ENCODE measurements at regions not wholly inside any gene's neighbourhood (a gene's known extent, or its start where the extent isn't known, plus 50 kb on each side); places are given as distances from the start of the nearest gene placed in this dataset.

DNA sequence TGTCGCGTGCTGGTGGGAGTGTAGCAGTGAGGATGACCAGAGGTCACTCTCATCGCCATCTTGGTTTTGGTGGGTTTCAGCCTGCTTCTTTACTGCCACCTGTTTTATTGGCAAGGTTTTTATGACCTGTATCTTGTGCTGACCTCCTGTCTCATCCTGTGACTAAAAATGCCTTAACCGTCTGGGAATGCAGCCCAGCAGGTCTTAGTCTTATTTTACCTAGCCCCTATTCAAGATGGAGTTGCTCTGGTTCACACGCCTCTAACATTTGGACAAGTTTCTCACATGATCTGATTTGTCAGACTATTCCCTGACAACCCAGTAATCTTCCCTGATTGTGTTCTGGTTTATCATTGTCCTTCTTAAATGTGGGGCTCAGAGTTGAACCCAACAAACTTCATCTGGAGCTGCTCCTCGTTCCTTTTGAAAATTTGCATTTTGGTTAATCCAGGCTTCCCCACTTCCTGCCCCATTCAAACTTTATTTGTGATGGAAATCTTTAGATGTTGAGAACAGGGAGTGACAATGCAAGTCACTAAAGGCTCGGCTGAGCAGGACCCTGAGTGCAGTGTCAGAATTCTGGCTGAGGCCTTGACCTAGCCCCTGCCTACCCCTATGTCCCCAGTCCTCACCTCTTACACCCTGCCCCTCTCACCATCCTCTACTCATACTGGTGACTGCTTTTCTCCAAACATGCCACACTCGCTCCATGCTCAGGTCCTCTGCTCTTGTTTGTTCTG lies 226.8 kb downstream of the STIM2 start:
- no peak for FAIRE-seq
- Mint-ChIP-seq H3K36me3 (ENCODE audit: low read depth, unreplicated experiment) (no peaks in the 10 kb centered on the region), H3K27ac (ENCODE audit: unreplicated experiment) (no peak overlapping the region), H3K4me1 (ENCODE audit: low read depth, unreplicated experiment) (peaks cover 22% of the 10 kb centered on the region), H3K27me3 (ENCODE audit: low read depth, unreplicated experiment) (peaks cover 3% of the 10 kb centered on the region), H3K9me3 (ENCODE audit: unreplicated experiment) (no peaks in the 10 kb centered on the region), H3K4me3 (ENCODE audit: unreplicated experiment) (no peak overlapping the region)
- TF ChIP-seq CTCF (IDR thresholded peaks at IDR 0.05; ENCODE audit: insufficient read depth, low read depth, low read length) (no peak), EZH2 (IDR thresholded peaks at IDR 0.05; ENCODE audit: insufficient read depth, low read length) (no peak)
- Histone ChIP-seq H3K9ac (ENCODE audit: low read length) (no peak overlapping the region), H3K9me3 (ENCODE audit: insufficient read depth, low read depth, low read length) (no peaks in the 10 kb centered on the region), H3K36me3 (ENCODE audit: insufficient read depth, low read length) (no peaks in the 10 kb centered on the region), H2AFZ (ENCODE audit: low read depth, low read length) (no peak overlapping the region), H3K4me1 (ENCODE audit: insufficient read depth, low read length) (peaks cover 6% of the 10 kb centered on the region), H3K4me2 (ENCODE audit: low read length) (no peak overlapping the region), H3K27me3 (ENCODE audit: insufficient read depth, low read length) (peaks cover 40% of the 10 kb centered on the region), H3K27ac (ENCODE audit: low read depth, low read length) (no peak overlapping the region), H3K79me2 (ENCODE audit: insufficient read depth, low read length) (no peaks in the 10 kb centered on the region), H4K20me1 (ENCODE audit: insufficient read depth, low read length) (no peaks in the 10 kb centered on the region), H3K4me3 (ENCODE audit: insufficient read depth, low read depth, low read length) (no peak overlapping the region)
- DNase-seq (ENCODE audit: low read depth), result no peak

DNA sequence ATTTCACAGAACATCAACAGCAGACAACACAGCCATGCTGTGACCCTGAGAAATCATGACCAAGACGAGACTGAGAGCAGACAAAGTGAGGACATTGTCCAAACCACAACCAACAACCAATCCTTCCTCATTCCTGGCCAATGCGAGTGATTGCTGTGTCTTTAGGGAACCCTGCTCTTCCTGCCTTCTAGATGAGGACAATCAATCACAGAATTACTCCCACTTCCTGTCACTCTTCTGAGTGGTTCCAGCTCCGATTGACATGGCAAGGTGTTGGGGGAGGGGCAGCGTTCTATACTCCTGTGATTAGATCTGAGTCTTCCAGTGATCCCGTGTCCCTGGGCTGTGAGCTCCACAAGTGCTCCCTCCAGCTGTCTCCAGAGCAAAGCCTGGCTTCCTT lies 227.8 kb downstream of the STIM2 start:
- no peaks in the 10 kb centered on the region for H3K9me3 Mint-ChIP-seq (ENCODE audit: unreplicated experiment)
- Histone ChIP-seq H3K4me3 (ENCODE audit: insufficient read depth, low read depth, low read length) (no peak overlapping the region), H3K36me3 (ENCODE audit: insufficient read depth, low read length) (no peaks in the 10 kb centered on the region), H3K27me3 (ENCODE audit: insufficient read depth, low read length) (peaks cover 30% of the 10 kb centered on the region), H3K4me2 (ENCODE audit: low read length) (no peak overlapping the region), H3K4me1 (ENCODE audit: insufficient read depth, low read length) (peaks cover 6% of the 10 kb centered on the region), H3K9ac (ENCODE audit: low read length) (no peak overlapping the region), H2AFZ (ENCODE audit: low read depth, low read length) (no peak overlapping the region), H3K9me3 (ENCODE audit: insufficient read depth, low read depth, low read length) (no peaks in the 10 kb centered on the region), H4K20me1 (ENCODE audit: insufficient read depth, low read length) (no peaks in the 10 kb centered on the region), H3K79me2 (ENCODE audit: insufficient read depth, low read length) (no peaks in the 10 kb centered on the region), H3K27ac (ENCODE audit: low read depth, low read length) (no peak overlapping the region)
- no peak for TF ChIP-seq CTCF (IDR thresholded peaks at IDR 0.05; ENCODE audit: insufficient read depth, low read depth, low read length)
- TF ChIP-seq EZH2 (IDR thresholded peaks at IDR 0.05; ENCODE audit: insufficient read depth, low read length), result no peak
- peaks cover 5% of the 10 kb centered on the region for H3K27me3 Mint-ChIP-seq (ENCODE audit: low read depth, unreplicated experiment)
- H3K4me3 Mint-ChIP-seq (ENCODE audit: unreplicated experiment), result no peak overlapping the region
- H3K27ac Mint-ChIP-seq (ENCODE audit: unreplicated experiment), result no peak overlapping the region
- no peak for FAIRE-seq
- DNase-seq (ENCODE audit: low read depth), result no peak
- H3K36me3 Mint-ChIP-seq (ENCODE audit: low read depth, unreplicated experiment), result no peaks in the 10 kb centered on the region
- peaks cover 22% of the 10 kb centered on the region for H3K4me1 Mint-ChIP-seq (ENCODE audit: low read depth, unreplicated experiment)

GRCh38 chr4:27089186-27089585 lies 228.5 kb downstream of the STIM2 start:
- no peaks in the 10 kb centered on the region for H3K36me3 ChIP-seq (ENCODE audit: insufficient read depth, low read length)
- FAIRE-seq, result no peak
- H2AFZ ChIP-seq (ENCODE audit: low read depth, low read length), result no peak overlapping the region
- H3K27me3 Mint-ChIP-seq (ENCODE audit: low read depth, unreplicated experiment), result peaks cover 5% of the 10 kb centered on the region
- no peak for TF ChIP-seq CTCF (IDR thresholded peaks at IDR 0.05; ENCODE audit: insufficient read depth, low read depth, low read length)
- no peak for TF ChIP-seq EZH2 (IDR thresholded peaks at IDR 0.05; ENCODE audit: insufficient read depth, low read length)
- H3K9me3 ChIP-seq (ENCODE audit: insufficient read depth, low read depth, low read length), result no peaks in the 10 kb centered on the region
- no peaks in the 10 kb centered on the region for H3K79me2 ChIP-seq (ENCODE audit: insufficient read depth, low read length)
- no peak overlapping the region for H3K4me3 ChIP-seq (ENCODE audit: insufficient read depth, low read depth, low read length)
- no peaks in the 10 kb centered on the region for H3K9me3 Mint-ChIP-seq (ENCODE audit: unreplicated experiment)
- no peak overlapping the region for H3K9ac ChIP-seq (ENCODE audit: low read length)
- peaks cover 25% of the 10 kb centered on the region for H3K27me3 ChIP-seq (ENCODE audit: insufficient read depth, low read length)
- H4K20me1 ChIP-seq (ENCODE audit: insufficient read depth, low read length), result no peaks in the 10 kb centered on the region
- H3K4me2 ChIP-seq (ENCODE audit: low read length), result no peak overlapping the region
- no peaks in the 10 kb centered on the region for H3K36me3 Mint-ChIP-seq (ENCODE audit: low read depth, unreplicated experiment)
- no peak for DNase-seq (ENCODE audit: low read depth)
- peaks cover 17% of the 10 kb centered on the region for H3K4me1 Mint-ChIP-seq (ENCODE audit: low read depth, unreplicated experiment)
- H3K27ac ChIP-seq (ENCODE audit: low read depth, low read length), result no peak overlapping the region
- peaks cover 6% of the 10 kb centered on the region for H3K4me1 ChIP-seq (ENCODE audit: insufficient read depth, low read length)
- no peak overlapping the region for H3K27ac Mint-ChIP-seq (ENCODE audit: unreplicated experiment)
- no peak overlapping the region for H3K4me3 Mint-ChIP-seq (ENCODE audit: unreplicated experiment)

Measured in astrocyte (in vitro differentiated cells and primary cell).